SJCRH30 (cell line): ENCODE measurements at regions not wholly inside any gene's neighbourhood (a gene's known extent, or its start where the extent isn't known, plus 50 kb on each side); places are given as distances from the start of the nearest gene placed in this dataset.

Source experiments
- DNase-seq, 2 experiments: peaks; one replicate each; pipeline ENCODE4 v3.0.0-alpha.2; 2015 to 2020
- H3K27ac ChIP-seq: fragments of 250-450 bp; sonication (Bioruptor Pico); 2 replicates; pipeline ENCODE4 v1.5.1; 2020; ENCODE audit warnings: mild to moderate bottlenecking, moderate library complexity
- H3K27me3 ChIP-seq: fragments of 250-450 bp; sonication (Bioruptor Pico); 2 replicates; pipeline ENCODE4 v1.5.1; 2020; ENCODE audit warnings: mild to moderate bottlenecking, moderate library complexity
- H3K36me3 ChIP-seq: fragments of 250-450 bp; sonication (Bioruptor Pico); 2 replicates; pipeline ENCODE4 v1.5.1; 2020; ENCODE audit warnings: mild to moderate bottlenecking, moderate library complexity
- H3K4me1 ChIP-seq: fragments of 250-450 bp; sonication (Bioruptor Pico); 2 replicates; pipeline ENCODE4 v1.5.1; 2020; ENCODE audit warnings: mild to moderate bottlenecking, moderate library complexity
- H3K4me3 ChIP-seq: fragments of 250-450 bp; sonication (Bioruptor Pico); 2 replicates; pipeline ENCODE4 v1.5.1; 2020; ENCODE audit warnings: mild to moderate bottlenecking, moderate library complexity
- H3K9me3 ChIP-seq: fragments of 250-450 bp; sonication (Bioruptor Pico); replicated peaks from 2 replicates; pipeline ENCODE4 v1.5.1; 2020; ENCODE audit warnings: mild to moderate bottlenecking, moderate library complexity

- Histone ChIP-seq H3K27ac (no peak overlapping the region), H3K4me3 (no peak overlapping the region), H3K27me3 (no peaks in the 10 kb centered on the region), H3K4me1 (no peaks in the 10 kb centered on the region), H3K9me3 (no peaks in the 10 kb centered on the region), H3K36me3 (no peaks in the 10 kb centered on the region)
- DNase-seq = no peak
Observed at GRCh38 chr4:117825600-117825999, 208.7 kb upstream of the NDST3 start.

GRCh38 chr4:117831060-117831683 is 203.1 kb upstream of the NDST3 start:
- no peaks in the 10 kb centered on the region for H3K9me3 ChIP-seq
- H3K27me3 ChIP-seq = peaks cover 3% of the 10 kb centered on the region; the same call in 1 of the 2 replicates
- H3K4me3 ChIP-seq = no peak overlapping the region
- H3K27ac ChIP-seq = no peak overlapping the region
- peak in 1 of 2 experiments; percentile 9 for DNase-seq
- H3K36me3 ChIP-seq = no peaks in the 10 kb centered on the region
- H3K4me1 ChIP-seq = no peaks in the 10 kb centered on the region

- no peak overlapping the region for H3K4me3 ChIP-seq
- peaks cover 3% of the 10 kb centered on the region; the same call in 1 of the 2 replicates for H3K27me3 ChIP-seq
- no peak for DNase-seq
- H3K4me1 ChIP-seq = no peaks in the 10 kb centered on the region
- H3K9me3 ChIP-seq = no peaks in the 10 kb centered on the region
- no peaks in the 10 kb centered on the region for H3K36me3 ChIP-seq
- no peak overlapping the region for H3K27ac ChIP-seq
Observed at GRCh38 chr4:117835566-117835965, 198.7 kb upstream of the NDST3 start.

- no peak overlapping the region for H3K27ac ChIP-seq
- H3K4me3 ChIP-seq = no peak overlapping the region
- H3K4me1 ChIP-seq = no peaks in the 10 kb centered on the region
- H3K9me3 ChIP-seq = no peaks in the 10 kb centered on the region
- H3K27me3 ChIP-seq = no peaks in the 10 kb centered on the region
- no peaks in the 10 kb centered on the region for H3K36me3 ChIP-seq
- DNase-seq = no peak
Observed at GRCh38 chr4:117844594-117844993, 189.7 kb upstream of the NDST3 start.

GRCh38 chr4:117845270-117845669 is 189.0 kb upstream of the NDST3 start:
- Histone ChIP-seq H3K27ac (no peak overlapping the region), H3K27me3 (no peaks in the 10 kb centered on the region), H3K36me3 (no peaks in the 10 kb centered on the region), H3K4me3 (no peak overlapping the region), H3K9me3 (no peaks in the 10 kb centered on the region), H3K4me1 (no peaks in the 10 kb centered on the region)
- DNase-seq = no peak

- Histone ChIP-seq H3K9me3 (no peaks in the 10 kb centered on the region), H3K36me3 (no peaks in the 10 kb centered on the region), H3K4me3 (no peak overlapping the region), H3K27ac (no peak overlapping the region), H3K4me1 (no peaks in the 10 kb centered on the region), H3K27me3 (no peaks in the 10 kb centered on the region)
- no peak for DNase-seq
Observed at GRCh38 chr4:117847849-117848248, 186.4 kb upstream of the NDST3 start.

GRCh38 chr4:117868201-117868600 is 166.1 kb upstream of the NDST3 start:
- no peak for DNase-seq
- H3K36me3 ChIP-seq = no peaks in the 10 kb centered on the region
- H3K9me3 ChIP-seq = no peaks in the 10 kb centered on the region
- H3K27ac ChIP-seq = no peak overlapping the region
- H3K27me3 ChIP-seq = no peaks in the 10 kb centered on the region
- no peaks in the 10 kb centered on the region for H3K4me1 ChIP-seq
- H3K4me3 ChIP-seq = no peak overlapping the region

- Histone ChIP-seq H3K9me3 (no peaks in the 10 kb centered on the region), H3K4me3 (no peak overlapping the region), H3K27me3 (no peaks in the 10 kb centered on the region), H3K4me1 (no peaks in the 10 kb centered on the region), H3K36me3 (no peaks in the 10 kb centered on the region), H3K27ac (no peak overlapping the region)
- no peak for DNase-seq
Observed at GRCh38 chr4:117873779-117874178, 160.5 kb upstream of the NDST3 start.

- H3K27me3 ChIP-seq = no peaks in the 10 kb centered on the region
- no peaks in the 10 kb centered on the region for H3K9me3 ChIP-seq
Observed at GRCh38 chr4:117874216-117874615, 160.1 kb upstream of the NDST3 start.

GRCh38 chr4:117889978-117890377 is 144.3 kb upstream of the NDST3 start:
- DNase-seq = peak; percentile 15 to 38
- no peak overlapping the region for H3K4me3 ChIP-seq
- H3K4me1 ChIP-seq = peaks cover 9% of the 10 kb centered on the region
- no peaks in the 10 kb centered on the region for H3K9me3 ChIP-seq
- H3K27ac ChIP-seq = no peak overlapping the region
- no peaks in the 10 kb centered on the region for H3K27me3 ChIP-seq
- H3K36me3 ChIP-seq = no peaks in the 10 kb centered on the region

More at GRCh38 chr4:117874216-117874615, 160.1 kb upstream of the NDST3 start:
- no peak for DNase-seq
- Histone ChIP-seq H3K4me3 (no peak overlapping the region), H3K27ac (no peak overlapping the region), H3K36me3 (no peaks in the 10 kb centered on the region), H3K4me1 (no peaks in the 10 kb centered on the region)

GRCh38 chr4:117893207-117893606 is 141.1 kb upstream of the NDST3 start:
- H3K4me1 ChIP-seq = peaks cover 9% of the 10 kb centered on the region
- H3K27ac ChIP-seq = no peak overlapping the region
- H3K27me3 ChIP-seq = no peaks in the 10 kb centered on the region
- no peaks in the 10 kb centered on the region for H3K36me3 ChIP-seq
- DNase-seq = no peak
- H3K4me3 ChIP-seq = no peak overlapping the region
- H3K9me3 ChIP-seq = no peaks in the 10 kb centered on the region

GRCh38 chr4:117898496-117898895 is 135.8 kb upstream of the NDST3 start:
- no peak for DNase-seq
- Histone ChIP-seq H3K4me3 (no peak overlapping the region), H3K4me1 (no peaks in the 10 kb centered on the region), H3K9me3 (no peaks in the 10 kb centered on the region), H3K27ac (no peak overlapping the region), H3K36me3 (no peaks in the 10 kb centered on the region), H3K27me3 (no peaks in the 10 kb centered on the region)

GRCh38 chr4:117900832-117901231 is 133.5 kb upstream of the NDST3 start:
- DNase-seq = no peak
- Histone ChIP-seq H3K4me1 (no peaks in the 10 kb centered on the region), H3K27ac (no peak overlapping the region), H3K36me3 (no peaks in the 10 kb centered on the region), H3K4me3 (no peak overlapping the region), H3K27me3 (no peaks in the 10 kb centered on the region), H3K9me3 (no peaks in the 10 kb centered on the region)

GRCh38 chr4:117907646-117908045 is 126.6 kb upstream of the NDST3 start:
- Histone ChIP-seq H3K4me3 (no peak overlapping the region), H3K36me3 (no peaks in the 10 kb centered on the region), H3K27me3 (no peaks in the 10 kb centered on the region), H3K27ac (no peak overlapping the region), H3K9me3 (no peaks in the 10 kb centered on the region), H3K4me1 (no peaks in the 10 kb centered on the region)
- peak in 1 of 2 experiments; percentile 20 for DNase-seq

GRCh38 chr4:117908306-117909207 is 125.7 kb upstream of the NDST3 start:
- peak in 1 of 2 experiments; percentile 13 for DNase-seq
- H3K27ac ChIP-seq = no peak overlapping the region
- no peaks in the 10 kb centered on the region for H3K36me3 ChIP-seq

More at GRCh38 chr4:117908306-117909207, 125.7 kb upstream of the NDST3 start:
- Histone ChIP-seq H3K4me3 (no peak overlapping the region), H3K9me3 (no peaks in the 10 kb centered on the region), H3K27me3 (no peaks in the 10 kb centered on the region), H3K4me1 (no peaks in the 10 kb centered on the region)
